ENCODE measurements at regions not wholly inside any gene's neighbourhood (a gene's known extent, or its start where the extent isn't known, plus 50 kb on each side); places are given as distances from the start of the nearest gene placed in this dataset.

- peak; percentile 44 for DNase-seq
- Histone ChIP-seq H3K27me3 (ENCODE audit: control insufficient read depth in 1 of 2, insufficient read depth in 1 of 2, low read length in 2 of 2) (no peaks in the 10 kb centered on the region), H3K18ac (ENCODE audit: low read depth in 1 of 2, low read length in 2 of 2) (no peak overlapping the region), H2AK5ac (ENCODE audit: low read length, severe bottlenecking) (no peak overlapping the region), H2BK120ac (ENCODE audit: low read depth, low read length) (no peak overlapping the region), H3K79me1 (replicated peaks; ENCODE audit: low read length, poor library complexity, severe bottlenecking) (peaks cover 2% of the 10 kb centered on the region), H3K36me3 (ENCODE audit: control insufficient read depth in 1 of 2, insufficient read depth in 2 of 2, low read depth in 1 of 2, low read length in 2 of 2) (no peaks in the 10 kb centered on the region), H4K91ac (ENCODE audit: low read length) (no peak overlapping the region), H3K27ac (ENCODE audit: low read length, poor library complexity, severe bottlenecking) (peak overlapping the region; percentile 92), H3K4ac (ENCODE audit: low read depth in 1 of 2, low read length in 2 of 2) (no peak overlapping the region), H3K9me3 (ENCODE audit: control insufficient read depth, low read length) (no peaks in the 10 kb centered on the region), H2BK15ac (ENCODE audit: low read depth, poor library complexity, severe bottlenecking) (no peak overlapping the region), H3K4me3 (ENCODE audit: insufficient read depth in 1 of 2, low read depth in 1 of 2, low read length in 2 of 2) (no peak overlapping the region), H3K4me2 (ENCODE audit: low read length, poor library complexity, severe bottlenecking) (no peak overlapping the region), H2AFZ (ENCODE audit: low read depth, low read length) (no peak overlapping the region), H4K8ac (ENCODE audit: low read length) (no peak overlapping the region), H3K9ac (ENCODE audit: low read length) (no peak overlapping the region), H2BK12ac (ENCODE audit: low read length in 2 of 2) (no peak overlapping the region), H3K14ac (ENCODE audit: low read length in 2 of 2) (no peak overlapping the region), H3K23ac (ENCODE audit: low read length in 2 of 2) (no peak overlapping the region), H3K4me1 (ENCODE audit: control insufficient read depth, insufficient read depth, low read depth, low read length) (peaks cover 6% of the 10 kb centered on the region), H2BK5ac (ENCODE audit: low read depth, low read length, poor library complexity, severe bottlenecking) (no peak overlapping the region)
- 16% methylated on average over 2 of the region's 2 CpGs for WGBS
These were observed 67.6 kb upstream of the TDRD3 start for GRCh38 chr13:60329221-60329923.

- 36% methylated on average over 2 of the region's 4 CpGs for WGBS
- H3K79me1 ChIP-seq (replicated peaks; ENCODE audit: low read length, poor library complexity, severe bottlenecking) = peaks cover 2% of the 10 kb centered on the region
- peak overlapping the region; percentile 46 for H4K91ac ChIP-seq (ENCODE audit: low read length)
- no peaks in the 10 kb centered on the region for H3K27me3 ChIP-seq (ENCODE audit: control insufficient read depth in 1 of 2, insufficient read depth in 1 of 2, low read length in 2 of 2)
- no peak overlapping the region for H3K4me3 ChIP-seq (ENCODE audit: insufficient read depth in 1 of 2, low read depth in 1 of 2, low read length in 2 of 2)
- H2AFZ ChIP-seq (ENCODE audit: low read depth, low read length) = no peak overlapping the region
- peak overlapping the region in 1 of 2 experiments; percentile 26 for H3K4ac ChIP-seq (ENCODE audit: low read depth in 1 of 2, low read length in 2 of 2)
- H4K8ac ChIP-seq (ENCODE audit: low read length) = no peak overlapping the region
- no peak overlapping the region for H2BK120ac ChIP-seq (ENCODE audit: low read depth, low read length)
- H2AK5ac ChIP-seq (ENCODE audit: low read length, severe bottlenecking) = peak overlapping the region; percentile 42
- H3K9me3 ChIP-seq (ENCODE audit: control insufficient read depth, low read length) = no peaks in the 10 kb centered on the region
- H3K18ac ChIP-seq (ENCODE audit: low read depth in 1 of 2, low read length in 2 of 2) = peak overlapping the region in 1 of 2 experiments; percentile 62
- H2BK15ac ChIP-seq (ENCODE audit: low read depth, poor library complexity, severe bottlenecking) = no peak overlapping the region
- no peaks in the 10 kb centered on the region for H3K36me3 ChIP-seq (ENCODE audit: control insufficient read depth in 1 of 2, insufficient read depth in 2 of 2, low read depth in 1 of 2, low read length in 2 of 2)
- H3K9ac ChIP-seq (ENCODE audit: low read length) = no peak overlapping the region
- no peak for DNase-seq
- no peak overlapping the region for H2BK5ac ChIP-seq (ENCODE audit: low read depth, low read length, poor library complexity, severe bottlenecking)
- no peak overlapping the region for H3K14ac ChIP-seq (ENCODE audit: low read length in 2 of 2)
- no peak overlapping the region for H3K27ac ChIP-seq (ENCODE audit: low read length, poor library complexity, severe bottlenecking)
- peaks cover 3% of the 10 kb centered on the region for H3K4me1 ChIP-seq (ENCODE audit: control insufficient read depth, insufficient read depth, low read depth, low read length)
- H3K23ac ChIP-seq (ENCODE audit: low read length in 2 of 2) = no peak overlapping the region
- no peak overlapping the region for H3K4me2 ChIP-seq (ENCODE audit: low read length, poor library complexity, severe bottlenecking)
- H2BK12ac ChIP-seq (ENCODE audit: low read length in 2 of 2) = no peak overlapping the region
These were observed 65.6 kb upstream of the TDRD3 start for GRCh38 chr13:60331249-60332012.

GRCh38 chr13:60332682-60333081, 64.3 kb upstream of the TDRD3 start:
- H2AFZ ChIP-seq (ENCODE audit: low read depth, low read length) = no peak overlapping the region
- peaks cover 2% of the 10 kb centered on the region for H3K79me1 ChIP-seq (replicated peaks; ENCODE audit: low read length, poor library complexity, severe bottlenecking)
- no peak overlapping the region for H3K23ac ChIP-seq (ENCODE audit: low read length in 2 of 2)
- H2BK5ac ChIP-seq (ENCODE audit: low read depth, low read length, poor library complexity, severe bottlenecking) = no peak overlapping the region
- H2BK15ac ChIP-seq (ENCODE audit: low read depth, poor library complexity, severe bottlenecking) = no peak overlapping the region
- H3K4me1 ChIP-seq (ENCODE audit: control insufficient read depth, insufficient read depth, low read depth, low read length) = peaks cover 3% of the 10 kb centered on the region
- H3K18ac ChIP-seq (ENCODE audit: low read depth in 1 of 2, low read length in 2 of 2) = no peak overlapping the region
- H4K91ac ChIP-seq (ENCODE audit: low read length) = no peak overlapping the region
- no peak overlapping the region for H2BK120ac ChIP-seq (ENCODE audit: low read depth, low read length)
- H3K9ac ChIP-seq (ENCODE audit: low read length) = no peak overlapping the region
- H3K9me3 ChIP-seq (ENCODE audit: control insufficient read depth, low read length) = no peaks in the 10 kb centered on the region
- no peak overlapping the region for H3K4ac ChIP-seq (ENCODE audit: low read depth in 1 of 2, low read length in 2 of 2)
- WGBS = no CpG with 5 or more reads among the region's 1 CpG
- H3K14ac ChIP-seq (ENCODE audit: low read length in 2 of 2) = no peak overlapping the region
- no peak overlapping the region for H2AK5ac ChIP-seq (ENCODE audit: low read length, severe bottlenecking)
- H3K4me2 ChIP-seq (ENCODE audit: low read length, poor library complexity, severe bottlenecking) = no peak overlapping the region
- H4K8ac ChIP-seq (ENCODE audit: low read length) = no peak overlapping the region
- no peak overlapping the region for H3K4me3 ChIP-seq (ENCODE audit: insufficient read depth in 1 of 2, low read depth in 1 of 2, low read length in 2 of 2)
- no peak overlapping the region for H2BK12ac ChIP-seq (ENCODE audit: low read length in 2 of 2)
- H3K27ac ChIP-seq (ENCODE audit: low read length, poor library complexity, severe bottlenecking) = no peak overlapping the region
- no peaks in the 10 kb centered on the region for H3K36me3 ChIP-seq (ENCODE audit: control insufficient read depth in 1 of 2, insufficient read depth in 2 of 2, low read depth in 1 of 2, low read length in 2 of 2)
- H3K27me3 ChIP-seq (ENCODE audit: control insufficient read depth in 1 of 2, insufficient read depth in 1 of 2, low read length in 2 of 2) = peaks cover 0 to 4% of the 10 kb centered on the region in 2 experiments
- no peak for DNase-seq

- no peak overlapping the region for H3K4ac ChIP-seq (ENCODE audit: low read depth in 1 of 2, low read length in 2 of 2)
- peaks cover 2% of the 10 kb centered on the region for H3K79me1 ChIP-seq (replicated peaks; ENCODE audit: low read length, poor library complexity, severe bottlenecking)
- no peak overlapping the region for H2AK5ac ChIP-seq (ENCODE audit: low read length, severe bottlenecking)
- H3K4me1 ChIP-seq (ENCODE audit: control insufficient read depth, insufficient read depth, low read depth, low read length) = peaks cover 2% of the 10 kb centered on the region
- H3K36me3 ChIP-seq (ENCODE audit: control insufficient read depth in 1 of 2, insufficient read depth in 2 of 2, low read depth in 1 of 2, low read length in 2 of 2) = no peaks in the 10 kb centered on the region
- H2BK15ac ChIP-seq (ENCODE audit: low read depth, poor library complexity, severe bottlenecking) = no peak overlapping the region
- no peak overlapping the region for H3K23ac ChIP-seq (ENCODE audit: low read length in 2 of 2)
- no peak overlapping the region for H3K9ac ChIP-seq (ENCODE audit: low read length)
- no peak for DNase-seq
- H2AFZ ChIP-seq (ENCODE audit: low read depth, low read length) = no peak overlapping the region
- WGBS = 88% methylated on average over 1 of the region's 1 CpG
- H3K14ac ChIP-seq (ENCODE audit: low read length in 2 of 2) = no peak overlapping the region
- H4K8ac ChIP-seq (ENCODE audit: low read length) = no peak overlapping the region
- H2BK120ac ChIP-seq (ENCODE audit: low read depth, low read length) = no peak overlapping the region
- H3K4me2 ChIP-seq (ENCODE audit: low read length, poor library complexity, severe bottlenecking) = no peak overlapping the region
- no peak overlapping the region for H3K18ac ChIP-seq (ENCODE audit: low read depth in 1 of 2, low read length in 2 of 2)
- no peak overlapping the region for H2BK5ac ChIP-seq (ENCODE audit: low read depth, low read length, poor library complexity, severe bottlenecking)
- H4K91ac ChIP-seq (ENCODE audit: low read length) = no peak overlapping the region
- no peak overlapping the region for H3K4me3 ChIP-seq (ENCODE audit: insufficient read depth in 1 of 2, low read depth in 1 of 2, low read length in 2 of 2)
- peaks cover 6 to 19% of the 10 kb centered on the region in 2 experiments for H3K27me3 ChIP-seq (ENCODE audit: control insufficient read depth in 1 of 2, insufficient read depth in 1 of 2, low read length in 2 of 2)
- no peaks in the 10 kb centered on the region for H3K9me3 ChIP-seq (ENCODE audit: control insufficient read depth, low read length)
- H2BK12ac ChIP-seq (ENCODE audit: low read length in 2 of 2) = no peak overlapping the region
- no peak overlapping the region for H3K27ac ChIP-seq (ENCODE audit: low read length, poor library complexity, severe bottlenecking)
These were observed 62.7 kb upstream of the TDRD3 start for GRCh38 chr13:60334310-60334709.

All from mesenchymal stem cell (in vitro differentiated cells and primary cell).